HCT116 (cell line): ENCODE measurements at regions not wholly inside any gene's neighbourhood (a gene's known extent, or its start where the extent isn't known, plus 50 kb on each side); places are given as distances from the start of the nearest gene placed in this dataset.

Experiments used
- ATAC-seq: fragments of 200-7000 bp; cut with Tn5 transposase; 2 replicates; pipeline ENCODE4 v1.9.1; 2020; ENCODE audit warnings: mild to moderate bottlenecking, moderate library complexity
- BruUV-seq: library from RNA; stranded (reverse); fragments of 400-500 nt; replicated peaks from 2 replicates; lab custom pipeline; 2021; lab: Mats Ljungman, UMichigan
- CTCF ChIA-PET: fragments of 300-600 bp; sonication (Branson Sonifier 250); formaldehyde crosslinking; loops from one replicate; lab custom pipeline; 2021; ENCODE audit warnings: antibody characterized with exemption; lab: Charles Lee
- POLR2A ChIA-PET: fragments of 300-600, 350-600 bp; sonication (Branson Sonifier 250); formaldehyde crosslinking; loops from one replicate; lab custom pipeline; 2021; ENCODE audit warnings: antibody characterized with exemption; lab: Charles Lee
- RAD21 ChIA-PET, 2 experiments: fragments of 300-600 bp; sonication (Branson Sonifier 250); formaldehyde crosslinking; loops; one replicate each; lab custom pipeline; 2023; ENCODE audit warnings: low total read pairs in 2 of 2; ENCODE audit not compliant: uncharacterized antibody in 2 of 2, unreplicated experiment in 2 of 2, low non-redundant PET in 1 of 2; lab: Charles Lee
- DNase-seq: peaks from one replicate; pipeline ENCODE4 v3.0.0-alpha.2; 2010; ENCODE audit warnings: low read depth, low spot score
- H2AFZ ChIP-seq: fragments of 200-600 bp; shearing (Covaris generic), sonication (generic); 2 replicates; pipeline ENCODE4 v1.6.1; 2017; ENCODE audit warnings: low read depth, mixed run types, mixed read lengths, antibody characterized with exemption, low read length; ENCODE audit not compliant: poor library complexity, severe bottlenecking
- H3K27ac ChIP-seq: 2 replicates; pipeline ENCODE4 v1.5.1; 2012; ENCODE audit warnings: low read depth, low read length
- H3K27me3 ChIP-seq: fragments of 200-600 bp; sonication (generic); 2 replicates; pipeline ENCODE4 v1.6.1; 2016; ENCODE audit warnings: mixed run types, low read length, mixed read lengths; ENCODE audit not compliant: insufficient read depth
- H3K36me3 ChIP-seq, 2 experiments: fragments of 200-500 bp in 1 of 2; fragments of 200-600 bp in 1 of 2; sonication (Bioruptor generic) in 1 of 2; sonication (generic) in 1 of 2; 2 replicates each; pipeline versions ENCODE4 v1.5.1 to v1.6.1; 2014 to 2016; ENCODE audit warnings: low read length in 2 of 2, inconsistent platforms in 1 of 2, mixed read lengths in 1 of 2, mixed run types in 1 of 2; ENCODE audit not compliant: insufficient read depth in 2 of 2, control insufficient read depth in 1 of 2
- H3K4me1 ChIP-seq, 2 experiments: fragments of 200-600 bp in 1 of 2; sonication (generic) in 1 of 2; 2 replicates each; pipeline versions ENCODE4 v1.5.1 to v1.6.1; 2012 to 2017; ENCODE audit warnings: low read length in 2 of 2, inconsistent platforms in 1 of 2, mild to moderate bottlenecking in 1 of 2, mixed read lengths in 1 of 2, mixed run types in 1 of 2, moderate library complexity in 1 of 2; ENCODE audit not compliant: insufficient read depth in 2 of 2, control insufficient read depth in 1 of 2
- H3K4me2 ChIP-seq: fragments of 200-600 bp; sonication (generic); 2 replicates; pipeline ENCODE4 v1.6.1; 2017; ENCODE audit warnings: mixed run types, low read length, mixed read lengths
- H3K4me3 ChIP-seq, 2 experiments: fragments of 200-600 bp in 1 of 2; sonication (generic) in 1 of 2; replicated peaks in 1 of 2; 2 replicates each; pipeline ENCODE4 v1.5.1; 2011 to 2016; ENCODE audit warnings: low read length in 2 of 2, control low read depth in 1 of 2, low read depth in 1 of 2, mild to moderate bottlenecking in 1 of 2, mixed read lengths in 1 of 2, mixed run types in 1 of 2
- H3K79me2 ChIP-seq: fragments of 200-600 bp; sonication (generic); 2 replicates; pipeline ENCODE4 v1.6.1; 2017; ENCODE audit warnings: mild to moderate bottlenecking, mixed run types, low read length, moderate library complexity, mixed read lengths; ENCODE audit not compliant: insufficient read depth
- H3K9ac ChIP-seq: fragments of 200-600 bp; sonication (generic); 2 replicates; pipeline ENCODE4 v1.6.1; 2016; ENCODE audit warnings: low read length, mixed read lengths
- H3K9me2 ChIP-seq: fragments of 200-600 bp; sonication (generic), shearing (Covaris generic); 2 replicates; pipeline ENCODE4 v1.6.1; 2017; ENCODE audit warnings: mixed run types, mild to moderate bottlenecking, moderate library complexity; ENCODE audit not compliant: insufficient read depth
- H3K9me3 ChIP-seq, 2 experiments: fragments of 200-500 bp in 1 of 2; fragments of 200-600 bp in 1 of 2; sonication (Bioruptor generic) in 1 of 2; sonication (generic) in 1 of 2; 2 replicates each; pipeline ENCODE4 v1.6.1; 2014 to 2017; ENCODE audit warnings: low read length in 2 of 2, mixed read lengths in 2 of 2, inconsistent platforms in 1 of 2, low read depth in 1 of 2, mild to moderate bottlenecking in 1 of 2, mixed run types in 1 of 2, moderate library complexity in 1 of 2; ENCODE audit not compliant: control insufficient read depth in 1 of 2, insufficient read depth in 1 of 2
- H4K20me1 ChIP-seq: fragments of 200-600 bp; sonication (generic), shearing (Covaris generic); 2 replicates; pipeline ENCODE4 v1.6.1; 2017; ENCODE audit warnings: mixed run types, mild to moderate bottlenecking, moderate library complexity; ENCODE audit not compliant: insufficient read depth
- CBX3 ChIP-seq: IDR thresholded peaks from 2 replicates; pipeline ENCODE4 v1.6.1; 2012; ENCODE audit warnings: low read depth
- EGR1 ChIP-seq: IDR thresholded peaks from 2 replicates; pipeline ENCODE4 v1.6.1; 2012; ENCODE audit warnings: low read depth
- EZH2 ChIP-seq: fragments of 200-600 bp; sonication (generic); IDR thresholded peaks from 2 replicates; pipeline ENCODE4 v1.6.1; 2017; ENCODE audit warnings: antibody characterized with exemption, mixed run types
- FOSL1 ChIP-seq: IDR thresholded peaks from 2 replicates; pipeline ENCODE4 v1.6.1; 2012; ENCODE audit warnings: low read depth
- JUND ChIP-seq: IDR thresholded peaks from 2 replicates; pipeline ENCODE4 v1.6.1; 2012
- POLR2A ChIP-seq: IDR thresholded peaks from 2 replicates; pipeline ENCODE4 v1.7.0; 2011; ENCODE audit warnings: borderline replicate concordance; ENCODE audit not compliant: insufficient read depth, insufficient read length; ENCODE audit errors: extremely low read depth
- POLR2AphosphoS5 ChIP-seq: IDR thresholded peaks from 2 replicates; pipeline ENCODE4 v1.6.1; 2011; ENCODE audit warnings: mild to moderate bottlenecking, low read depth, low read length, moderate library complexity
- SP1 ChIP-seq: IDR thresholded peaks from 2 replicates; pipeline ENCODE4 v1.6.1; 2012; ENCODE audit warnings: low read depth
- SRF ChIP-seq: IDR thresholded peaks from 2 replicates; pipeline ENCODE4 v1.6.1; 2012; ENCODE audit warnings: low read depth
- YY1 ChIP-seq: IDR thresholded peaks from 2 replicates; pipeline ENCODE4 v1.6.1; 2011; ENCODE audit warnings: low read length, low read depth, moderate library complexity, mild to moderate bottlenecking; ENCODE audit not compliant: insufficient replicate concordance; ENCODE audit errors: extremely low read depth
- ZNF274 ChIP-seq: fragments of 200-500 bp; sonication (Bioruptor generic); IDR thresholded peaks from 2 replicates; pipeline ENCODE4 v1.6.1; 2014; ENCODE audit warnings: mild to moderate bottlenecking, low read depth, low read length, inconsistent platforms
- intact Hi-C: fragments of 100-400 bp; cut with micrococcal nuclease; formaldehyde crosslinking; loops from 2 replicates; pipeline ENCODE4 v1.10.0; 2022
- TF ChIP-seq, protein P1 (sequence below): IDR thresholded peaks from 2 replicates; pipeline ENCODE4 v1.6.1; 2012
- TF ChIP-seq, protein P2 (sequence below), 3 experiments: fragments of 200-600 bp in 1 of 3; sonication (generic) in 1 of 3; IDR thresholded peaks in 2 of 3; conservative IDR thresholded peaks in 1 of 3; 2 replicates each; pipeline ENCODE4 v1.5.1; 2012 to 2017; ENCODE audit warnings: low read depth in 2 of 3, low read length in 2 of 3, antibody characterized with exemption in 1 of 3, borderline replicate concordance in 1 of 3, control low read depth in 1 of 3, mild to moderate bottlenecking in 1 of 3, mixed read lengths in 1 of 3, mixed run types in 1 of 3, moderate library complexity in 1 of 3; ENCODE audit not compliant: insufficient read depth in 1 of 3
- TF ChIP-seq, protein P3 (sequence below): IDR thresholded peaks from 2 replicates; pipeline ENCODE4 v1.6.1; 2012

DNA sequence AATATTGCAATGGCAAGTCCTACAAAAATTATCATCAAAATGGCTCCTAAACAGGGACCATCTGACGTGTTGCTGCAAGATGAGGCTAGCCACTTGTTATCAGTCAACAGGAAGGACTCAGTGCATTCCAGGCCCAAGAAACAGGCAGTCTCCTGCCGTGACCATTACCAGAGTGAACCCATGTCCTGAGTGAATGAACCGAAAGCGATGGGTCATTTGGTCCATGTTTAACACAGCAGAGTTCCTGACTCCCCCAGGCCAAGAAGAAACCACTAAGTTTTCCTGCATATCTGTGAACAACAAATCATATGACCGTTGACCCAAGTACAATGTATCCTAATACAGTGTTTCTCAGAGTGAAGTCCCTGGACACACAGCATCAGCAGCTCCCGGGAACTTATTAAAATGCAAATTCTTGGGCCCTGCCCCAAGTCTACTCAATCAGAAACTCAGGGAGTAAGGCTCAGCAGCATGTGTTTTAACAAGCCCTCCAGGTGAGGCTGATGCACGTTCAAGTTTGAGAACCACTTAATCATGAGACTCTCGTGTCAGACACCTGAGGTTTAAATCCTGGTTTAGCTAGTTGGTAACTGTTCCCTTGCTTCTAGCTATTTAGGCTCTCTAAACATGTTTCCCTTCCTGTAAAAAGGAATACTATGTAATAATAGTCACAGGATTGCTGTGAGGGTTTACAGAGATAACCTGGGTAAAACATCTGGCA is 429.4 kb upstream of the MAF start:
- H3K4me1 ChIP-seq = no peaks in the 10 kb centered on the region
- H3K27ac ChIP-seq = no peak overlapping the region
- intact Hi-C loops = no loop called here
- peaks cover 29 to 65% of the 10 kb centered on the region in 2 experiments; a peak in 2 of 4 replicates for H3K9me3 ChIP-seq
- ChIA-PET CTCF (no interaction called here), RAD21 (no interaction called here), POLR2A (no interaction called here)
- ATAC-seq (no peak), DNase-seq (no peak)
- no peak overlapping the region for H3K4me2 ChIP-seq
- H3K79me2 ChIP-seq = no peaks in the 10 kb centered on the region
- H3K36me3 ChIP-seq = no peaks in the 10 kb centered on the region
- no TSS peak for BruUV-seq
- H3K9ac ChIP-seq = no peak overlapping the region
- no peaks in the 10 kb centered on the region for H3K9me2 ChIP-seq
- TF ChIP-seq POLR2AphosphoS5 (no peak), YY1 (no peak), POLR2A (no peak), JUND (no peak)
- TF ChIP-seq, protein P1, sequence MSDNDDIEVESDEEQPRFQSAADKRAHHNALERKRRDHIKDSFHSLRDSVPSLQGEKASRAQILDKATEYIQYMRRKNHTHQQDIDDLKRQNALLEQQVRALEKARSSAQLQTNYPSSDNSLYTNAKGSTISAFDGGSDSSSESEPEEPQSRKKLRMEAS = no peak
- TF ChIP-seq, protein P2, sequence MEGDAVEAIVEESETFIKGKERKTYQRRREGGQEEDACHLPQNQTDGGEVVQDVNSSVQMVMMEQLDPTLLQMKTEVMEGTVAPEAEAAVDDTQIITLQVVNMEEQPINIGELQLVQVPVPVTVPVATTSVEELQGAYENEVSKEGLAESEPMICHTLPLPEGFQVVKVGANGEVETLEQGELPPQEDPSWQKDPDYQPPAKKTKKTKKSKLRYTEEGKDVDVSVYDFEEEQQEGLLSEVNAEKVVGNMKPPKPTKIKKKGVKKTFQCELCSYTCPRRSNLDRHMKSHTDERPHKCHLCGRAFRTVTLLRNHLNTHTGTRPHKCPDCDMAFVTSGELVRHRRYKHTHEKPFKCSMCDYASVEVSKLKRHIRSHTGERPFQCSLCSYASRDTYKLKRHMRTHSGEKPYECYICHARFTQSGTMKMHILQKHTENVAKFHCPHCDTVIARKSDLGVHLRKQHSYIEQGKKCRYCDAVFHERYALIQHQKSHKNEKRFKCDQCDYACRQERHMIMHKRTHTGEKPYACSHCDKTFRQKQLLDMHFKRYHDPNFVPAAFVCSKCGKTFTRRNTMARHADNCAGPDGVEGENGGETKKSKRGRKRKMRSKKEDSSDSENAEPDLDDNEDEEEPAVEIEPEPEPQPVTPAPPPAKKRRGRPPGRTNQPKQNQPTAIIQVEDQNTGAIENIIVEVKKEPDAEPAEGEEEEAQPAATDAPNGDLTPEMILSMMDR (IDR thresholded peaks at IDR 0.05 in 2 of 3, conservative IDR thresholded peaks at IDR 0.05 in 1 of 3; ENCODE audit: borderline replicate concordance in 1 of 3, insufficient read depth in 1 of 3, low read depth in 2 of 3, low read length in 2 of 3) = no peak
- TF ChIP-seq, protein P3, sequence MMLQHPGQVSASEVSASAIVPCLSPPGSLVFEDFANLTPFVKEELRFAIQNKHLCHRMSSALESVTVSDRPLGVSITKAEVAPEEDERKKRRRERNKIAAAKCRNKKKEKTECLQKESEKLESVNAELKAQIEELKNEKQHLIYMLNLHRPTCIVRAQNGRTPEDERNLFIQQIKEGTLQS = no peak
- H3K27me3 ChIP-seq = no peaks in the 10 kb centered on the region
- no peak overlapping the region for H2AFZ ChIP-seq
- no peaks in the 10 kb centered on the region for H4K20me1 ChIP-seq
- no peak overlapping the region for H3K4me3 ChIP-seq

DNA sequence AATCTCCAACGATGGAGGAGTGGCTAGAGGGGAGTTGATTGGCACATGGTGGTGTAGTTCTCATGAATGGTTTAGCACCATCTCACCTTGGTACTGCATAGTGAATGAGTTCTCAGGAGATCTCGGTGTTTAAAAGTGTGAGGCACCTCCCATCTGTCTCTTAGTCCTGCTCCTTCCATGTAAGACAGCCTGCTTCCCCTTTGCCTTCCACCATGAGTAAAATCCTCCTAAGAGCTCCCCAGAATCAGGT is 428.8 kb upstream of the MAF start:
- ChIA-PET RAD21 (no interaction called here), POLR2A (no interaction called here), CTCF (no interaction called here)
- no peak for TF ChIP-seq YY1
- TF ChIP-seq SP1 = no peak
- no peak for TF ChIP-seq EZH2
- TF ChIP-seq ZNF274 = no peak
- no peak for TF ChIP-seq SRF
- no peak for TF ChIP-seq CBX3
- TF ChIP-seq, protein P1 = no peak
- TF ChIP-seq FOSL1 = no peak
- TF ChIP-seq EGR1 = no peak
- no peak for TF ChIP-seq JUND
- H3K27ac ChIP-seq = no peak overlapping the region
- H3K36me3 ChIP-seq = no peaks in the 10 kb centered on the region
- no peaks in the 10 kb centered on the region for H3K79me2 ChIP-seq
- no peaks in the 10 kb centered on the region for H4K20me1 ChIP-seq
- no peak overlapping the region for H3K9ac ChIP-seq
- peaks cover 29 to 66% of the 10 kb centered on the region in 2 experiments; a peak in 2 of 4 replicates for H3K9me3 ChIP-seq
- ATAC-seq (no peak), DNase-seq (no peak)
- H3K9me2 ChIP-seq = no peaks in the 10 kb centered on the region
- intact Hi-C loops = no loop called here
- H3K27me3 ChIP-seq = no peaks in the 10 kb centered on the region
- no TSS peak for BruUV-seq
- no peak overlapping the region for H3K4me3 ChIP-seq
- no peaks in the 10 kb centered on the region for H3K4me1 ChIP-seq
- no peak overlapping the region for H3K4me2 ChIP-seq
- no peak overlapping the region for H2AFZ ChIP-seq
